Progenitor cell of endocrine pancreas (in vitro differentiated cells): ENCODE measurements at regions not wholly inside any gene's neighbourhood (a gene's known extent, or its start where the extent isn't known, plus 50 kb on each side); places are given as distances from the start of the nearest gene placed in this dataset.

Experiments
- DNase-seq: peaks from one replicate; pipeline ENCODE4 v3.0.0; 2021; ENCODE audit warnings: low spot score; ENCODE audit not compliant: unreplicated experiment
- H3K27ac Mint-ChIP-seq: 2 replicates; pipeline ENCODE4 v1.8.0; 2021; ENCODE audit warnings: mild to moderate bottlenecking, moderate library complexity, mixed read lengths
- H3K27me3 Mint-ChIP-seq: 2 replicates; pipeline ENCODE4 v1.8.0; 2021; ENCODE audit warnings: mixed read lengths
- H3K36me3 Mint-ChIP-seq: 2 replicates; pipeline ENCODE4 v1.8.0; 2022; ENCODE audit warnings: mixed read lengths; ENCODE audit not compliant: insufficient read depth
- H3K4me1 Mint-ChIP-seq: 2 replicates; pipeline ENCODE4 v1.8.0; 2021; ENCODE audit warnings: low read depth, mixed read lengths
- H3K4me3 Mint-ChIP-seq: 2 replicates; pipeline ENCODE4 v1.8.0; 2021; ENCODE audit warnings: low read depth, mild to moderate bottlenecking, moderate library complexity, mixed read lengths
- H3K9me3 Mint-ChIP-seq: 2 replicates; pipeline ENCODE4 v1.8.0; 2021; ENCODE audit warnings: low read depth, mixed read lengths
- CTCF ChIP-seq: fragments of 200-600 bp; sonication (generic); IDR thresholded peaks from one replicate; pipeline ENCODE4 v1.5.0; 2021; ENCODE audit warnings: antibody characterized with exemption, mild to moderate bottlenecking; ENCODE audit not compliant: unreplicated experiment

GRCh38 chr15:95469496-95470000, 861.0 kb upstream of the NR2F2 start:
- Mint-ChIP-seq H3K4me3 (no peak overlapping the region), H3K4me1 (peaks cover 17% of the 10 kb centered on the region), H3K27me3 (peaks cover 10% of the 10 kb centered on the region), H3K27ac (no peak overlapping the region), H3K36me3 (no peaks in the 10 kb centered on the region), H3K9me3 (no peaks in the 10 kb centered on the region)
- TF ChIP-seq CTCF = no peak
- no peak for DNase-seq

DNA sequence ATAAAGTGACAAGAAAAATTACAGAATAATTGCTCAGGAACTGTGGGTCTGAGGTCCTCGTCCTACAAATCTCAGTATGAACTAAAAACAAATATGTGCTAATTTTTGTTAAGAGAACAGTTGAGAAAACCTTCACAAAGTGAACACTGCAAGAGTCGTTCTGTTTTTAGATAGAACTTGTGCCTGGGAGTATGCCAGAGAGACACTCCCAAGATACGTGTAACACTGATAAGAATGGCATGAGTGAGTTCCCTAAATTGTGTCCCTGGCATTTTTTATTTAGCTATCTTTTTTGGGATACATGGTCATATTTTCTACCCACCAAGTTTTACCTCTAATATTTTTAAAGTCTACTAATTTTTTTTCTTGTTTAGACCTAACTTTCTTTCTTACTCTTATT, 860.0 kb upstream of the NR2F2 start:
- Mint-ChIP-seq H3K9me3 (no peaks in the 10 kb centered on the region), H3K4me3 (no peak overlapping the region), H3K36me3 (no peaks in the 10 kb centered on the region), H3K4me1 (peaks cover 8% of the 10 kb centered on the region), H3K27ac (no peak overlapping the region), H3K27me3 (peaks cover 10% of the 10 kb centered on the region)
- no peak for TF ChIP-seq CTCF
- no peak for DNase-seq

- peaks cover 10% of the 10 kb centered on the region for H3K27me3 Mint-ChIP-seq
- TF ChIP-seq CTCF = no peak
- H3K9me3 Mint-ChIP-seq = no peaks in the 10 kb centered on the region
- H3K4me1 Mint-ChIP-seq = peaks cover 8% of the 10 kb centered on the region
- H3K36me3 Mint-ChIP-seq = no peaks in the 10 kb centered on the region
- no peak overlapping the region for H3K4me3 Mint-ChIP-seq
- H3K27ac Mint-ChIP-seq = no peak overlapping the region
- DNase-seq = no peak
These were observed 859.4 kb upstream of the NR2F2 start for GRCh38 chr15:95470997-95471689.

DNA sequence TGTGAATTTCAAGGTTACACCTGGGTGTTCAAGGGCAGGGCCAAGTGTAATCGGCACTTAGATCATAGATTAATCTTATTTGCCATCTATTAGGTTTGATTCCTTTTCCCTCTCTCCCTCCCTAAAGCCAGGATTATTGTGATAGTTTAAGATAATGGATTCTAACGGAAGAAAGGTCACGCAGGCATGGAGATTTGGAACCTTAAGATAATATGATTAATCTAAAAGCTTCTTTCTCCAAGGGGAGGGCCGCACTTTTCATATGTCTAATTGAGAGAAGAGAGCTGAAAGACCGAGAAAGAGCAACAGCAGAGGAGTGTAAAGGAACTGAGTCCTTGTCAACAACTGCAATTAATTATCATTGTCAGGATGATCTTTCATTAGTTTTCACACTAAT, 858.8 kb upstream of the NR2F2 start:
- Mint-ChIP-seq H3K36me3 (no peaks in the 10 kb centered on the region), H3K27me3 (peaks cover 10% of the 10 kb centered on the region), H3K4me1 (peaks cover 8% of the 10 kb centered on the region), H3K9me3 (no peaks in the 10 kb centered on the region), H3K27ac (no peak overlapping the region), H3K4me3 (no peak overlapping the region)
- no peak for DNase-seq
- no peak for TF ChIP-seq CTCF

DNA sequence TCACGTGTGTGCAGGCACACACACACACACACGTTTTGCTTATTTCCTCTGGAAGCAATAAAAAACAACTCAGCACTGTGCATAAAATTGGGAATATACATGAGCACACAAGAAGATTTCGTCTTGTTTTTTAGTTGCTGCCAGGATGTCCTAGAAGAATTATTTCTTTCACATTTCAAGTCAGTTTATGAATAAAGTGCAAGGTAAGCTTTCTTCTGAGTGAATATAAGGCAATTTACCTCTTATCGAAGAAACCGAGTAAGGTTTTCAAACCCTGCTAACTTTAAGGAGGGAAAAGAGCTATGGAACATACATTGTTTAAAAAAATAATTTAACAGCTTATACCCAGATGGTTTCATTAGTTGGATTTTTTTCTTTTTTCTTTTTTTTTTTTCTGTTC, 855.4 kb upstream of the NR2F2 start:
- no peak for DNase-seq
- Mint-ChIP-seq H3K27ac (no peak overlapping the region), H3K27me3 (peaks cover 3% of the 10 kb centered on the region), H3K36me3 (no peaks in the 10 kb centered on the region), H3K4me3 (no peak overlapping the region), H3K9me3 (no peaks in the 10 kb centered on the region), H3K4me1 (peaks cover 6% of the 10 kb centered on the region)
- TF ChIP-seq CTCF = no peak
